Thyroid gland (tissue), 4 donors: ENCODE measurements at regions not wholly inside any gene's neighbourhood (a gene's known extent, or its start where the extent isn't known, plus 50 kb on each side); places are given as distances from the start of the nearest gene placed in this dataset.

Experiments
- CTCF ChIP-seq, 6 experiments: fragments of 200-600 bp in 3 of 6; fragments of 450-650 bp in 3 of 6; sonication (generic) in 3 of 6; IDR thresholded peaks; one replicate each; pipeline ENCODE4 v1.5.1; 2016 to 2019; ENCODE audit warnings: antibody characterized with exemption in 6 of 6, mild to moderate bottlenecking in 2 of 6, inconsistent platforms in 1 of 6, moderate library complexity in 1 of 6
- POLR2A ChIP-seq, 2 donors: fragments of 450-650 bp; IDR thresholded peaks; one replicate each; pipeline ENCODE4 v1.6.1; 2017; ENCODE audit warnings: antibody characterized with exemption in 2 of 2, mild to moderate bottlenecking in 2 of 2, moderate library complexity in 1 of 2

- TF ChIP-seq POLR2A (IDR thresholded peaks at IDR 0.05) (no peak), CTCF (IDR thresholded peaks at IDR 0.05) (no peak)
Measured at GRCh38 chr3:137116619-137117018, 158.8 kb downstream of the IL20RB start.
